ENCODE measurements at regions not wholly inside any gene's neighbourhood (a gene's known extent, or its start where the extent isn't known, plus 50 kb on each side); places are given as distances from the start of the nearest gene placed in this dataset.

GRCh38 chr5:93275376-93275775 lies 305.6 kb downstream of the NR2F1-AS1 start:
- DNase-seq (ENCODE audit: low read depth in 2 of 2): no peak

GRCh38 chr5:93274291-93274690 lies 306.7 kb downstream of the NR2F1-AS1 start:
- DNase-seq (ENCODE audit: low read depth in 2 of 2): peak; percentile 10 to 13

- DNase-seq (ENCODE audit: low read depth in 2 of 2): peak; percentile 17 to 24
These were observed 307.8 kb downstream of the NR2F1-AS1 start for GRCh38 chr5:93273176-93273575.

GRCh38 chr5:93272108-93272507 lies 308.9 kb downstream of the NR2F1-AS1 start:
- DNase-seq (ENCODE audit: low read depth in 2 of 2): no peak

- no peak for DNase-seq (ENCODE audit: low read depth in 2 of 2)
These were observed 313.3 kb downstream of the NR2F1-AS1 start for GRCh38 chr5:93267736-93268135.

GRCh38 chr5:93267276-93267675 lies 313.7 kb downstream of the NR2F1-AS1 start:
- no peak for DNase-seq (ENCODE audit: low read depth in 2 of 2)

GRCh38 chr5:93257616-93258015 lies 323.4 kb downstream of the NR2F1-AS1 start:
- DNase-seq (ENCODE audit: low read depth in 2 of 2): no peak

GRCh38 chr5:93255796-93256195 lies 325.2 kb downstream of the NR2F1-AS1 start:
- DNase-seq (ENCODE audit: low read depth in 2 of 2): no peak

- no peak for DNase-seq (ENCODE audit: low read depth in 2 of 2)
These were observed 328.9 kb downstream of the NR2F1-AS1 start for GRCh38 chr5:93252165-93252564.

- no peak for DNase-seq (ENCODE audit: low read depth in 2 of 2)
These were observed 329.7 kb downstream of the NR2F1-AS1 start for GRCh38 chr5:93251347-93251746.

- no peak for DNase-seq (ENCODE audit: low read depth in 2 of 2)
These were observed 330.6 kb downstream of the NR2F1-AS1 start for GRCh38 chr5:93250424-93250823.

GRCh38 chr5:93249651-93250289 lies 331.2 kb downstream of the NR2F1-AS1 start:
- no peak for DNase-seq (ENCODE audit: low read depth in 2 of 2)

- no peak for DNase-seq (ENCODE audit: low read depth in 2 of 2)
These were observed 333.9 kb downstream of the NR2F1-AS1 start for GRCh38 chr5:93247105-93247504.

- peak; percentile 20 to 29 for DNase-seq (ENCODE audit: low read depth in 2 of 2)
These were observed 334.7 kb downstream of the NR2F1-AS1 start for GRCh38 chr5:93246090-93246855.

- DNase-seq (ENCODE audit: low read depth in 2 of 2): no peak
These were observed 335.8 kb downstream of the NR2F1-AS1 start for GRCh38 chr5:93245226-93245625.

GRCh38 chr5:93243481-93243880 lies 337.5 kb downstream of the NR2F1-AS1 start:
- no peak for DNase-seq (ENCODE audit: low read depth in 2 of 2)

- DNase-seq (ENCODE audit: low read depth in 2 of 2): no peak
These were observed 340.7 kb downstream of the NR2F1-AS1 start for GRCh38 chr5:93240228-93240834.

GRCh38 chr5:93236807-93237421 lies 344.1 kb downstream of the NR2F1-AS1 start:
- DNase-seq (ENCODE audit: low read depth in 2 of 2): no peak

GRCh38 chr5:93235761-93236160 lies 345.3 kb downstream of the NR2F1-AS1 start:
- no peak for DNase-seq (ENCODE audit: low read depth in 2 of 2)

GRCh38 chr5:93226202-93226735 lies 354.8 kb downstream of the NR2F1-AS1 start:
- DNase-seq (ENCODE audit: low read depth in 2 of 2): no peak

- DNase-seq (ENCODE audit: low read depth in 2 of 2): no peak
These were observed 355.3 kb downstream of the NR2F1-AS1 start for GRCh38 chr5:93225748-93226147.

GRCh38 chr5:93224624-93225023 lies 356.4 kb downstream of the NR2F1-AS1 start:
- DNase-seq (ENCODE audit: low read depth in 2 of 2): no peak
